Endothelial cell of umbilical vein (primary cell): ENCODE measurements at regions not wholly inside any gene's neighbourhood (a gene's known extent, or its start where the extent isn't known, plus 50 kb on each side); places are given as distances from the start of the nearest gene placed in this dataset.

Experiments
- BruUV-seq: library from RNA; stranded (reverse); fragments of 400-500 nt; replicated peaks from 2 replicates; lab custom pipeline; 2021; lab: Mats Ljungman, UMichigan
- CTCF ChIA-PET: fragments of 300-600, 350-600 bp; sonication (Branson Sonifier 250); formaldehyde crosslinking; loops from one replicate; lab custom pipeline; 2021; ENCODE audit warnings: antibody characterized with exemption, inconsistent platforms; lab: Charles Lee
- POLR2A ChIA-PET: fragments of 300-600, 350-600 bp; sonication (Branson Sonifier 250); formaldehyde crosslinking; loops from one replicate; lab custom pipeline; 2021; ENCODE audit warnings: antibody characterized with exemption, inconsistent platforms; lab: Charles Lee
- DNase-seq: peaks from one replicate; pipeline ENCODE4 v3.0.0-alpha.2; 2011; ENCODE audit warnings: low read depth, low spot score
- FAIRE-seq: peaks from 2 replicates; lab custom pipeline; 2011; peaks lifted over from hg19 to GRCh38; lab: Jason Lieb, UNC
- H2AFZ ChIP-seq: 2 replicates; pipeline ENCODE4 v1.6.0; 2012; ENCODE audit warnings: low read depth, low read length, control low read depth, inconsistent platforms
- H3K27ac ChIP-seq: 2 replicates; pipeline ENCODE4 v1.5.1; 2011; ENCODE audit warnings: low read depth, mild to moderate bottlenecking, control low read depth, low read length, moderate library complexity; ENCODE audit not compliant: insufficient read depth
- H3K27me3 ChIP-seq, 2 experiments: 2 replicates each; pipeline versions ENCODE4 v1.6.0 to v1.6.1; 2011; ENCODE audit warnings: low read length in 2 of 2, mixed read lengths in 1 of 2; ENCODE audit not compliant: control insufficient read depth in 2 of 2, insufficient read depth in 2 of 2
- H3K36me3 ChIP-seq, 2 experiments: 2 replicates in 1 of 2; 3 replicates in 1 of 2; pipeline ENCODE4 v1.5.1; 2011; ENCODE audit warnings: low read length in 2 of 2, mild to moderate bottlenecking in 1 of 2, moderate library complexity in 1 of 2; ENCODE audit not compliant: control insufficient read depth in 2 of 2, insufficient read depth in 2 of 2; ENCODE audit errors: extremely low read depth in 1 of 2
- H3K4me1 ChIP-seq: 3 replicates; pipeline ENCODE4 v1.5.1; 2011; ENCODE audit warnings: mild to moderate bottlenecking, low read length; ENCODE audit not compliant: control insufficient read depth, insufficient read depth; ENCODE audit errors: extremely low read depth
- H3K4me2 ChIP-seq: 2 replicates; pipeline ENCODE4 v1.6.1; 2011; ENCODE audit warnings: low read length, control low read depth, mixed read lengths; ENCODE audit not compliant: insufficient read depth
- H3K4me3 ChIP-seq, 3 experiments: fragments of 200-600 bp in 1 of 3; sonication (generic), shearing (Covaris generic) in 1 of 3; replicated peaks in 1 of 3; 2 replicates each; pipeline ENCODE4 v1.5.1; 2011 to 2016; ENCODE audit warnings: control low read depth in 3 of 3, low read length in 3 of 3, mild to moderate bottlenecking in 2 of 3, inconsistent platforms in 1 of 3, low read depth in 1 of 3, moderate library complexity in 1 of 3; ENCODE audit not compliant: insufficient read depth in 1 of 3
- H3K79me2 ChIP-seq: 2 replicates; pipeline ENCODE4 v1.6.0; 2012; ENCODE audit warnings: low read length, inconsistent platforms; ENCODE audit not compliant: control insufficient read depth, insufficient read depth
- H3K9ac ChIP-seq: replicated peaks from 2 replicates; pipeline ENCODE3; 2011; ENCODE audit warnings: low read length, control low read depth; ENCODE audit not compliant: insufficient read depth; ENCODE audit errors: extremely low read depth
- H3K9me1 ChIP-seq: replicated peaks from 3 replicates; pipeline ENCODE4 v1.6.0; 2011; ENCODE audit warnings: mild to moderate bottlenecking, low read length; ENCODE audit not compliant: control insufficient read depth, insufficient read depth; ENCODE audit errors: extremely low read depth
- H3K9me3 ChIP-seq: replicated peaks from 2 replicates; pipeline ENCODE4 v1.5.1; 2012; ENCODE audit warnings: low read length, inconsistent platforms; ENCODE audit not compliant: control insufficient read depth, insufficient read depth
- H4K20me1 ChIP-seq: replicated peaks from 2 replicates; pipeline ENCODE3; 2011; ENCODE audit warnings: mild to moderate bottlenecking, low read length; ENCODE audit not compliant: control insufficient read depth, insufficient read depth; ENCODE audit errors: extremely low read depth
- CTCF ChIP-seq, 2 donors: IDR thresholded peaks; 1 replicate in 1 of 2; 2 replicates in 1 of 2; pipeline ENCODE4 v1.5.1; 2011; ENCODE audit warnings: low read length in 2 of 2, mild to moderate bottlenecking in 2 of 2, moderate library complexity in 2 of 2, control low read depth in 1 of 2, inconsistent platforms in 1 of 2, low read depth in 1 of 2; ENCODE audit not compliant: insufficient read depth in 1 of 2; ENCODE audit errors: extremely low read depth in 1 of 2
- EZH2 ChIP-seq: IDR thresholded peaks from 2 replicates; pipeline ENCODE4 v1.6.1; 2012; ENCODE audit warnings: borderline replicate concordance, low read depth, mild to moderate bottlenecking, moderate library complexity, low read length, inconsistent platforms; ENCODE audit not compliant: severe bottlenecking
- FOS ChIP-seq: IDR thresholded peaks from 2 replicates; pipeline ENCODE4 v1.6.1; 2011; ENCODE audit warnings: mild to moderate bottlenecking, low read length, moderate library complexity, borderline replicate concordance; ENCODE audit not compliant: insufficient read depth
- JUN ChIP-seq: IDR thresholded peaks from 2 replicates; pipeline ENCODE4 v1.6.1; 2011; ENCODE audit warnings: borderline replicate concordance, low read depth; ENCODE audit not compliant: insufficient read length, insufficient read depth
- MAX ChIP-seq: IDR thresholded peaks from 2 replicates; pipeline ENCODE4 v1.6.1; 2011; ENCODE audit not compliant: insufficient read depth, insufficient read length
- POLR2AphosphoS5 ChIP-seq: IDR thresholded peaks from 2 replicates; pipeline ENCODE4 v1.6.1; 2012; ENCODE audit warnings: low read depth, mild to moderate bottlenecking, control low read depth, low read length, moderate library complexity; ENCODE audit not compliant: insufficient read depth
- dilution Hi-C: fragments of 300-500 bp; cut with MboI; formaldehyde crosslinking; loops from one replicate; pipeline ENCODE4 v1.15.0; 2019; ENCODE audit warnings: low sequenced_read_pairs; ENCODE audit not compliant: extremely low pct_ligation_motif_present
- intact Hi-C: fragments of 100-400 bp; cut with micrococcal nuclease; formaldehyde crosslinking; loops from one replicate; pipeline ENCODE4 v1.10.0; 2022

GRCh38 chr6:25196464-25196863, 82.7 kb upstream of the CARMIL1 start:
- DNase-seq (no peak), FAIRE-seq (no peak)
- dilution Hi-C loops (no loop called here), intact Hi-C loops (loop anchor here (10.0 kb wide), 1 partner anchor 182 kb away; no protein-coding TSS in a partner anchor)
- H3K4me3 ChIP-seq = no peak overlapping the region
- H3K9me1 ChIP-seq = no peaks in the 10 kb centered on the region
- BruUV-seq = no TSS peak
- H3K36me3 ChIP-seq = no peaks in the 10 kb centered on the region
- peaks cover 22% of the 10 kb centered on the region for H3K4me1 ChIP-seq
- H2AFZ ChIP-seq = no peak overlapping the region
- H3K9ac ChIP-seq = no peak overlapping the region
- H3K27ac ChIP-seq = no peak overlapping the region
- H3K9me3 ChIP-seq = no peaks in the 10 kb centered on the region
- H4K20me1 ChIP-seq = no peaks in the 10 kb centered on the region
- ChIA-PET POLR2A (no interaction called here), CTCF (interaction anchor here (1.3 kb wide), 1 partner anchor 126 kb away, joined by 3 read pairs; no protein-coding TSS in a partner anchor)
- no peaks in the 10 kb centered on the region for H3K27me3 ChIP-seq
- TF ChIP-seq POLR2AphosphoS5 (no peak), JUN (no peak), EZH2 (no peak), MAX (no peak), FOS (no peak), CTCF (IDR thresholded peaks at IDR 0.05; ENCODE audit: extremely low read depth in 1 of 2, insufficient read depth in 1 of 2, low read depth in 1 of 2, low read length in 2 of 2) (no peak)
- no peaks in the 10 kb centered on the region for H3K79me2 ChIP-seq
- no peak overlapping the region for H3K4me2 ChIP-seq
